Natural killer cell (primary cell): ENCODE measurements at regions not wholly inside any gene's neighbourhood (a gene's known extent, or its start where the extent isn't known, plus 50 kb on each side); places are given as distances from the start of the nearest gene placed in this dataset.
"Not testable (repeated sequence)": the region's sequence is repeated elsewhere in the genome, so short reads cannot be mapped to it uniquely, and the experiment has no call there.

Experiments
- ATAC-seq, 3 donors: fragments of 150-1000 bp in 2 of 3; fragments of 200-7000 bp in 1 of 3; cut with Tn5 transposase; 1 replicate in 1 of 3; 2 replicates in 2 of 3; pipeline ENCODE4 v1.10.0; 2021; ENCODE audit warnings: mild to moderate bottlenecking in 2 of 3, moderate library complexity in 2 of 3
- DNase-seq, 2 donors: peaks; one replicate each; pipeline versions ENCODE4 v3.0.0 to v3.0.0-alpha.2; 2013 to 2021; ENCODE audit warnings: mixed read lengths in 1 of 2
- H3K27ac ChIP-seq: one replicate; pipeline ENCODE4 v1.5.1; 2013; ENCODE audit warnings: mild to moderate bottlenecking, low read length
- H3K27me3 ChIP-seq: one replicate; pipeline ENCODE4 v1.6.1; 2013; ENCODE audit warnings: low read length; ENCODE audit not compliant: control insufficient read depth, insufficient read depth
- H3K36me3 ChIP-seq: one replicate; pipeline ENCODE4 v1.6.1; 2013; ENCODE audit warnings: low read length; ENCODE audit not compliant: control insufficient read depth, insufficient read depth
- H3K4me1 ChIP-seq: one replicate; pipeline ENCODE4 v1.6.1; 2013; ENCODE audit warnings: low read length; ENCODE audit not compliant: control insufficient read depth, insufficient read depth
- H3K4me3 ChIP-seq: one replicate; pipeline ENCODE4 v1.5.1; 2013; ENCODE audit warnings: low read length
- H3K9me3 ChIP-seq: one replicate; pipeline ENCODE4 v1.6.1; 2013; ENCODE audit warnings: low read length; ENCODE audit not compliant: control insufficient read depth, insufficient read depth
- H3K27ac Mint-ChIP-seq, 2 donors: one replicate each; pipeline ENCODE4 v1.8.0; 2022; ENCODE audit warnings: mild to moderate bottlenecking in 2 of 2, mixed read lengths in 2 of 2, moderate library complexity in 1 of 2
- H3K27me3 Mint-ChIP-seq, 2 donors: one replicate each; pipeline ENCODE4 v1.8.0; 2022; ENCODE audit warnings: low read depth in 2 of 2, mixed read lengths in 2 of 2
- H3K36me3 Mint-ChIP-seq: one replicate; pipeline ENCODE4 v1.8.0; 2022; ENCODE audit warnings: mixed read lengths
- H3K4me1 Mint-ChIP-seq, 2 donors: one replicate each; pipeline ENCODE4 v1.8.0; 2022; ENCODE audit warnings: mixed read lengths in 2 of 2
- H3K4me3 Mint-ChIP-seq: one replicate; pipeline ENCODE4 v1.8.0; 2022; ENCODE audit warnings: mild to moderate bottlenecking, moderate library complexity, mixed read lengths
- H3K9me3 Mint-ChIP-seq, 2 donors: one replicate each; pipeline ENCODE4 v1.8.0; 2022; ENCODE audit warnings: mixed read lengths in 2 of 2
- WGBS: methylation state at CpG from one replicate; pipeline ENCODE4 v1.1.7; 2013; ENCODE audit warnings: missing lambda C conversion rate; ENCODE audit not compliant: insufficient coverage; 5-methylcytosine and 5-hydroxymethylcytosine counted together
- intact Hi-C: fragments of 100-400 bp; cut with micrococcal nuclease; formaldehyde crosslinking; loops from one replicate; pipeline ENCODE4 v1.14.2; 2022
- TF ChIP-seq, protein P1 (sequence below): fragments of 200-600 bp; IDR thresholded peaks from one replicate; pipeline ENCODE4 v1.8.0; 2022; ENCODE audit warnings: antibody characterized with exemption

DNA sequence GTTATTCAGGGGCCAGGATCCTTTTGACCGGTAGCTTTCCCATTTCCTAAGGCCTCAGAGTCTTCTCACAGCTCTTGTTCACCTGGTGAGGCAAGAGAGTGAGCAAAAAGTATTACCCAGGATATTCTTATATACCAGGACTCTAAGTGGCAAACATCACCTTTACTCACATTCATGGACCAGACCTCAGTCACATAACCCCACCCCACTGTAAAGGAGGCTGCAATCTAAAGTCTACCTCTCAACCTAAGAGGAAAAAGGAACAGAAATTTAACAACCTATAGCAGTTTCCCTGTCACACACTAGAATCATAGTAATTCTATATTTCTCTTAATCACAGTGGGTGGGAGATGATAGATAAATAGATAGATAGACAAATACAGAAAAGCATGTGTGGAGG lies 176.0 kb upstream of the PTPRZ1 start:
- 93% methylated on average over 1 of the region's 1 CpG for WGBS
- no peak overlapping the region for H3K4me3 ChIP-seq
- no peaks in the 10 kb centered on the region for H3K27me3 ChIP-seq
- no peaks in the 10 kb centered on the region for H3K36me3 ChIP-seq
- no peak overlapping the region for H3K27ac ChIP-seq
- peaks cover 0 to 3% of the 10 kb centered on the region in 2 donors for H3K9me3 Mint-ChIP-seq
- intact Hi-C loops: no loop called here
- H3K4me1 ChIP-seq: no peaks in the 10 kb centered on the region
- no peaks in the 10 kb centered on the region for H3K27me3 Mint-ChIP-seq
- ATAC-seq (no peak), DNase-seq (no peak)
- H3K4me3 Mint-ChIP-seq: no peak overlapping the region
- H3K36me3 Mint-ChIP-seq: no peaks in the 10 kb centered on the region
- H3K4me1 Mint-ChIP-seq: no peaks in the 10 kb centered on the region
- TF ChIP-seq, protein P1, sequence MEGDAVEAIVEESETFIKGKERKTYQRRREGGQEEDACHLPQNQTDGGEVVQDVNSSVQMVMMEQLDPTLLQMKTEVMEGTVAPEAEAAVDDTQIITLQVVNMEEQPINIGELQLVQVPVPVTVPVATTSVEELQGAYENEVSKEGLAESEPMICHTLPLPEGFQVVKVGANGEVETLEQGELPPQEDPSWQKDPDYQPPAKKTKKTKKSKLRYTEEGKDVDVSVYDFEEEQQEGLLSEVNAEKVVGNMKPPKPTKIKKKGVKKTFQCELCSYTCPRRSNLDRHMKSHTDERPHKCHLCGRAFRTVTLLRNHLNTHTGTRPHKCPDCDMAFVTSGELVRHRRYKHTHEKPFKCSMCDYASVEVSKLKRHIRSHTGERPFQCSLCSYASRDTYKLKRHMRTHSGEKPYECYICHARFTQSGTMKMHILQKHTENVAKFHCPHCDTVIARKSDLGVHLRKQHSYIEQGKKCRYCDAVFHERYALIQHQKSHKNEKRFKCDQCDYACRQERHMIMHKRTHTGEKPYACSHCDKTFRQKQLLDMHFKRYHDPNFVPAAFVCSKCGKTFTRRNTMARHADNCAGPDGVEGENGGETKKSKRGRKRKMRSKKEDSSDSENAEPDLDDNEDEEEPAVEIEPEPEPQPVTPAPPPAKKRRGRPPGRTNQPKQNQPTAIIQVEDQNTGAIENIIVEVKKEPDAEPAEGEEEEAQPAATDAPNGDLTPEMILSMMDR: no peak
- H3K27ac Mint-ChIP-seq: no peak overlapping the region
- H3K9me3 ChIP-seq: no peaks in the 10 kb centered on the region

DNA sequence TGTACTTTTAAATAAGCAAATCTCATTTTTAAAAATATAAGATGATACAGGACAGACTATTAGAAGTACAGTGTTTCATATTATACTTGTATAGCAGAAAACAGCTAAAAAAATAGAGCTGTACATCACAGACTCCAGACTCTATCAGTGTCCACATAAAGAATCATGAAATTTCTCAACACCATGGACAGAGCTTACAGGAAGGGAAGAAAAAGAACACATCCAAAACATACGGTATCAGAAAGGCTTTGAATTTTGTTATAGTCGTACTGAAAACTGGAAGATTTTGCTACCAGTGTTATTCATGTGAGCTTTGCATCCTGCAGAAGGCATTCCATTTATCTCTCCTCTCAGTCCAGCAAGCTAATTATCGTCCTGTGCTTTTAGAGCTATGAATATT lies 183.2 kb upstream of the PTPRZ1 start:
- H3K27ac ChIP-seq: no peak overlapping the region
- no peaks in the 10 kb centered on the region for H3K27me3 ChIP-seq
- no peak overlapping the region for H3K4me3 ChIP-seq
- H3K4me1 Mint-ChIP-seq: no peaks in the 10 kb centered on the region
- H3K36me3 Mint-ChIP-seq: no peaks in the 10 kb centered on the region
- no peaks in the 10 kb centered on the region for H3K36me3 ChIP-seq
- ATAC-seq (no peak), DNase-seq (no peak)
- no peaks in the 10 kb centered on the region for H3K9me3 ChIP-seq
- no peak overlapping the region for H3K27ac Mint-ChIP-seq
- peaks cover 0 to 8% of the 10 kb centered on the region in 2 donors for H3K9me3 Mint-ChIP-seq
- H3K4me1 ChIP-seq: no peaks in the 10 kb centered on the region
- no peaks in the 10 kb centered on the region for H3K27me3 Mint-ChIP-seq
- 85% methylated on average over 3 of the region's 3 CpGs for WGBS
- no peak overlapping the region for H3K4me3 Mint-ChIP-seq
- TF ChIP-seq, protein P1: no peak
- intact Hi-C loops: no loop called here

DNA sequence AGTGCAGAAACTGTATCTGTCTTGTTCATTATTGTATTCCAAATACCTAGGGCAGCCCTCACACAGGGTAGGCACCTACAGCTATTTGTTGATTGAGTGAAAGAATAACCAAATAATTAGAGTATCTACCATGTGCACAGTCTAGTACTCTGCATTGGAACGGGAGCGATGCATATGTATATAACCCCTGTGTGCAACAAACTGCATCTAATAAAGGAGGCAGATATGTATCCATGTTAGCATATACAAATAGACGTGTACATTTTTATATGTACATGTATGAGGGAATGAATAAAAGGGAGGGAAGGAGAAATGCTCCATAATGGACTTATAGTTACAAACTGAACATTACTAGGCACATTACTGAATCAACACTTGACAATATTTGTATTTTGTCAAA lies 191.3 kb upstream of the PTPRZ1 start:
- Mint-ChIP-seq H3K9me3 (peaks cover 0 to 7% of the 10 kb centered on the region in 2 donors), H3K36me3 (no peaks in the 10 kb centered on the region), H3K27ac (no peak overlapping the region), H3K4me3 (no peak overlapping the region), H3K4me1 (no peaks in the 10 kb centered on the region), H3K27me3 (no peaks in the 10 kb centered on the region)
- TF ChIP-seq, protein P1: no peak
- H3K4me3 ChIP-seq: no peak overlapping the region
- H3K9me3 ChIP-seq: no peaks in the 10 kb centered on the region
- no peaks in the 10 kb centered on the region for H3K27me3 ChIP-seq
- intact Hi-C loops: no loop called here
- H3K4me1 ChIP-seq: no peaks in the 10 kb centered on the region
- ATAC-seq (no peak), DNase-seq (no peak)
- H3K36me3 ChIP-seq: no peaks in the 10 kb centered on the region
- 100% methylated on average over 2 of the region's 3 CpGs for WGBS
- no peak overlapping the region for H3K27ac ChIP-seq

DNA sequence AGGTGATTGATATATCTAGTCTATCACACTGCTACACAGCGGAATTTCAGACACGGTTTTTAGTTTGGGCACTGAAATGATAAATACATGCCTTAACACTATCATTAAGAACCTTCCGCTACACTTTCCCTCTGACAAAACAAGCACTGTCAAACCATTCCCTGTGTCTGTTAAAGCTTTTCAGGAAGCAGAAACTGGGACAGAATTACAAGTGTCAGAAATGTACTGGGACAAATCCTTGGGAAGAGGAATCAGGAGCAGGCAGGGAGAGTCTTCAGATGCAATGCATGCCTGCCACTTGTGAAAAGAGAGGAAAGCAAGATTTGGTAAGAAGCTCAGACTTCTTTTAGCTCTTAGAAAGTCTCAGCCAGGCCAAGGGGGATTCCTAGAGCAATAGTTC lies 196.8 kb upstream of the PTPRZ1 start:
- no peak overlapping the region for H3K4me3 Mint-ChIP-seq
- no peak overlapping the region for H3K27ac Mint-ChIP-seq
- H3K4me3 ChIP-seq: no peak overlapping the region
- no peaks in the 10 kb centered on the region for H3K36me3 ChIP-seq
- peaks cover 0 to 4% of the 10 kb centered on the region in 2 donors for H3K9me3 Mint-ChIP-seq
- no peaks in the 10 kb centered on the region for H3K27me3 ChIP-seq
- H3K9me3 ChIP-seq: no peaks in the 10 kb centered on the region
- H3K4me1 ChIP-seq: no peaks in the 10 kb centered on the region
- WGBS: 94% methylated on average over 3 of the region's 3 CpGs
- no peaks in the 10 kb centered on the region for H3K36me3 Mint-ChIP-seq
- H3K4me1 Mint-ChIP-seq: no peaks in the 10 kb centered on the region
- H3K27me3 Mint-ChIP-seq: no peaks in the 10 kb centered on the region
- ATAC-seq (no peak), DNase-seq (no peak)
- H3K27ac ChIP-seq: no peak overlapping the region
- intact Hi-C loops: no loop called here
- TF ChIP-seq, protein P1: no peak

GRCh38 chr7:121674455-121674854 lies 198.5 kb upstream of the PTPRZ1 start:
- H3K4me3 Mint-ChIP-seq, H3K4me3 ChIP-seq, H3K27ac ChIP-seq, H3K4me1 ChIP-seq, intact Hi-C loops, H3K4me1 Mint-ChIP-seq, H3K9me3 ChIP-seq, H3K27me3 ChIP-seq, H3K36me3 ChIP-seq, H3K9me3 Mint-ChIP-seq, H3K36me3 Mint-ChIP-seq, H3K27ac Mint-ChIP-seq, DNase-seq, H3K27me3 Mint-ChIP-seq, ATAC-seq: not testable (repeated sequence)
- 76% methylated on average over 2 of the region's 2 CpGs for WGBS
